H1 (cell line): ENCODE measurements at regions not wholly inside any gene's neighbourhood (a gene's known extent, or its start where the extent isn't known, plus 50 kb on each side); places are given as distances from the start of the nearest gene placed in this dataset.

Experiments used
- CTCF ChIA-PET: fragments of 300-600 bp; sonication (Branson Sonifier 250); formaldehyde crosslinking; loops from one replicate; lab custom pipeline; 2021; ENCODE audit not compliant: partially characterized antibody; lab: Charles Lee
- POLR2A ChIA-PET: fragments of 300-600 bp; sonication (Branson Sonifier 250); formaldehyde crosslinking; loops from one replicate; lab custom pipeline; 2021; ENCODE audit warnings: inconsistent platforms; ENCODE audit not compliant: partially characterized antibody; lab: Charles Lee
- DNase-seq, 2 experiments: peaks; one replicate each; pipeline versions ENCODE4 v3.0.0 to v3.0.0-alpha.2; 2010 to 2022; ENCODE audit warnings: low spot score in 2 of 2, low read depth in 1 of 2, mixed read lengths in 1 of 2
- FAIRE-seq: peaks from 2 replicates; lab custom pipeline; 2011; peaks lifted over from hg19 to GRCh38; lab: Jason Lieb, UNC
- H2AFZ ChIP-seq: 2 replicates; pipeline ENCODE4 v1.8.1; 2012; ENCODE audit warnings: low read length, inconsistent platforms
- H2AK5ac ChIP-seq: 2 replicates; pipeline ENCODE4 v1.6.1; 2013; ENCODE audit warnings: low read depth, low read length
- H2BK120ac ChIP-seq: replicated peaks from 2 replicates; pipeline ENCODE3; 2013; ENCODE audit warnings: low read depth, low read length, inconsistent platforms
- H2BK12ac ChIP-seq: 2 replicates; pipeline ENCODE4 v1.6.1; 2013; ENCODE audit warnings: low read depth, low read length
- H2BK15ac ChIP-seq: 2 replicates; pipeline ENCODE4 v1.6.1; 2013; ENCODE audit warnings: low read length
- H2BK20ac ChIP-seq: 2 replicates; pipeline ENCODE4 v1.6.1; 2013; ENCODE audit warnings: low read length
- H2BK5ac ChIP-seq: 2 replicates; pipeline ENCODE4 v1.6.1; 2013; ENCODE audit warnings: low read depth, low read length
- H3K14ac ChIP-seq: 2 replicates; pipeline ENCODE4 v1.6.1; 2013; ENCODE audit warnings: inconsistent platforms; ENCODE audit not compliant: insufficient read length
- H3K18ac ChIP-seq: 2 replicates; pipeline ENCODE4 v1.6.1; 2013; ENCODE audit warnings: low read length; ENCODE audit errors: extremely low read depth
- H3K23ac ChIP-seq: 2 replicates; pipeline ENCODE4 v1.6.1; 2013; ENCODE audit warnings: inconsistent platforms; ENCODE audit not compliant: insufficient read length
- H3K23me2 ChIP-seq: 2 replicates; pipeline ENCODE4 v1.6.1; 2013; ENCODE audit warnings: low read depth, low read length
- H3K27ac ChIP-seq: 2 replicates; pipeline ENCODE4 v1.6.1; 2011; ENCODE audit warnings: low read depth, low read length, inconsistent platforms
- H3K27me3 ChIP-seq, 4 experiments: replicated peaks in 1 of 4; 1 replicate in 1 of 4; 2 replicates in 3 of 4; pipeline versions ENCODE4 v1.6.1 to v1.8.1; 2011 to 2013; ENCODE audit warnings: low read length in 3 of 4, mild to moderate bottlenecking in 3 of 4, inconsistent platforms in 2 of 4, mixed read lengths in 2 of 4, moderate library complexity in 1 of 4; ENCODE audit not compliant: control insufficient read depth in 3 of 4, insufficient read depth in 3 of 4; ENCODE audit errors: extremely low read depth in 1 of 4
- H3K36me3 ChIP-seq, 4 experiments: 2 replicates each; pipeline versions ENCODE4 v1.6.1 to v1.8.1; 2011 to 2013; ENCODE audit warnings: mild to moderate bottlenecking in 4 of 4, low read length in 3 of 4, moderate library complexity in 2 of 4, control low read depth in 1 of 4, inconsistent platforms in 1 of 4; ENCODE audit not compliant: insufficient read depth in 4 of 4, control insufficient read depth in 2 of 4
- H3K4ac ChIP-seq: replicated peaks from 2 replicates; pipeline ENCODE3; 2013; ENCODE audit warnings: low read length, low read depth, mixed read lengths, inconsistent platforms; ENCODE audit not compliant: insufficient read length
- H3K4me1 ChIP-seq, 4 experiments: replicated peaks in 1 of 4; 1 replicate in 1 of 4; 2 replicates in 3 of 4; pipeline versions ENCODE4 v1.6.1 to v1.8.1; 2011 to 2013; ENCODE audit warnings: low read length in 3 of 4, inconsistent platforms in 2 of 4, mixed read lengths in 1 of 4; ENCODE audit not compliant: insufficient read depth in 4 of 4, control insufficient read depth in 3 of 4
- H3K4me2 ChIP-seq, 2 experiments: 2 replicates each; pipeline versions ENCODE4 v1.6.1 to v1.8.1; 2011 to 2013; ENCODE audit warnings: low read depth in 2 of 2, low read length in 2 of 2, control low read depth in 1 of 2, inconsistent platforms in 1 of 2, mild to moderate bottlenecking in 1 of 2; ENCODE audit not compliant: insufficient read depth in 1 of 2
- H3K4me3 ChIP-seq, 4 experiments: fragments of 200-600, 300-600 bp in 1 of 4; sonication (generic), shearing (Covaris generic), sonication (Bioruptor Twin) in 1 of 4; 2 replicates each; pipeline versions ENCODE4 v1.5.1 to v1.8.1; 2011 to 2016; ENCODE audit warnings: low read length in 4 of 4, low read depth in 3 of 4, control low read depth in 2 of 4, inconsistent platforms in 2 of 4, mild to moderate bottlenecking in 2 of 4, mixed read lengths in 1 of 4, moderate library complexity in 1 of 4; ENCODE audit not compliant: insufficient read depth in 2 of 4; ENCODE audit errors: extremely low read depth in 1 of 4
- H3K56ac ChIP-seq: replicated peaks from 2 replicates; pipeline ENCODE3; 2013; ENCODE audit warnings: low read depth, mild to moderate bottlenecking, mixed read lengths, low read length, inconsistent platforms; ENCODE audit not compliant: insufficient read length
- H3K79me1 ChIP-seq: 2 replicates; pipeline ENCODE4 v1.6.1; 2013; ENCODE audit warnings: low read depth, low read length, control low read depth
- H3K79me2 ChIP-seq, 2 experiments: 2 replicates each; pipeline versions ENCODE4 v1.6.1 to v1.8.1; 2012 to 2013; ENCODE audit warnings: low read length in 2 of 2, mild to moderate bottlenecking in 2 of 2, inconsistent platforms in 1 of 2; ENCODE audit not compliant: insufficient read depth in 2 of 2, control insufficient read depth in 1 of 2
- H3K9ac ChIP-seq, 4 experiments: replicated peaks in 1 of 4; 1 replicate in 1 of 4; 2 replicates in 3 of 4; pipeline versions ENCODE4 v1.6.1 to v1.8.1; 2011 to 2013; ENCODE audit warnings: low read depth in 3 of 4, low read length in 3 of 4, control low read depth in 2 of 4, mild to moderate bottlenecking in 2 of 4, moderate library complexity in 2 of 4, inconsistent platforms in 1 of 4; ENCODE audit errors: extremely low read depth in 1 of 4
- H3K9me3 ChIP-seq, 2 experiments: 2 replicates each; pipeline versions ENCODE4 v1.6.1 to v1.8.1; 2012 to 2013; ENCODE audit warnings: mild to moderate bottlenecking in 2 of 2, moderate library complexity in 2 of 2, control low read depth in 1 of 2, inconsistent platforms in 1 of 2, low read depth in 1 of 2, low read length in 1 of 2, mixed read lengths in 1 of 2; ENCODE audit not compliant: insufficient read depth in 2 of 2
- H4K20me1 ChIP-seq, 2 experiments: replicated peaks in 1 of 2; 2 replicates each; pipeline versions ENCODE3 to v1.8.1; 2011 to 2013; ENCODE audit warnings: inconsistent platforms in 2 of 2, low read length in 2 of 2, mild to moderate bottlenecking in 1 of 2; ENCODE audit not compliant: insufficient read depth in 2 of 2, control insufficient read depth in 1 of 2
- H4K5ac ChIP-seq: 2 replicates; pipeline ENCODE4 v1.6.1; 2013; ENCODE audit warnings: low read length, low read depth, mixed read lengths, inconsistent platforms; ENCODE audit not compliant: insufficient read length
- H4K8ac ChIP-seq: 2 replicates; pipeline ENCODE4 v1.8.0; 2013; ENCODE audit warnings: mild to moderate bottlenecking, moderate library complexity, low read length, inconsistent platforms; ENCODE audit not compliant: insufficient read depth; ENCODE audit errors: extremely low read depth
- H4K91ac ChIP-seq: replicated peaks from 2 replicates; pipeline ENCODE3; 2013; ENCODE audit warnings: low read length, mixed read lengths, inconsistent platforms; ENCODE audit not compliant: insufficient read length
- BCL11A ChIP-seq, 2 experiments: IDR thresholded peaks; one replicate each; pipeline ENCODE4 v1.6.1; 2011; ENCODE audit warnings: low read depth in 2 of 2, low read length in 2 of 2, mild to moderate bottlenecking in 2 of 2
- CEBPB ChIP-seq: IDR thresholded peaks from 2 replicates; pipeline ENCODE4 v1.6.1; 2012; ENCODE audit warnings: low read depth, low read length
- FOSL1 ChIP-seq: IDR thresholded peaks from 2 replicates; pipeline ENCODE4 v1.6.1; 2011; ENCODE audit warnings: mild to moderate bottlenecking, low read depth, low read length, moderate library complexity; ENCODE audit not compliant: insufficient read depth
- POU5F1 ChIP-seq: IDR thresholded peaks from 2 replicates; pipeline ENCODE4 v1.6.1; 2011; ENCODE audit warnings: low read depth, mild to moderate bottlenecking, low read length, moderate library complexity
- SIRT6 ChIP-seq: IDR thresholded peaks from one replicate; pipeline ENCODE4 v1.7.1; 2012; ENCODE audit warnings: low read length, inconsistent platforms
- SP1 ChIP-seq: IDR thresholded peaks from 2 replicates; pipeline ENCODE4 v1.6.1; 2011; ENCODE audit warnings: low read depth, low read length
- ZNF274 ChIP-seq: IDR thresholded peaks from 2 replicates; pipeline ENCODE4 v1.7.0; 2012; ENCODE audit warnings: low read length, borderline replicate concordance; ENCODE audit errors: extremely low read depth
- WGBS, 2 experiments: shearing (Covaris generic) in 1 of 2; methylation state at CpG; one replicate each; pipeline versions ENCODE4 v1.1.6 to v1.1.7; 2013 to 2015; ENCODE audit warnings: low lambda C conversion rate in 2 of 2, mixed read lengths in 2 of 2, inconsistent platforms in 1 of 2, low coverage in 1 of 2, missing lambda C conversion rate in 1 of 2; ENCODE audit not compliant: insufficient replicate concordance in 2 of 2, insufficient coverage in 1 of 2, insufficient read length in 1 of 2; ENCODE audit errors: extremely low coverage in 1 of 2, missing lambda C conversion rate in 1 of 2; 5-methylcytosine and 5-hydroxymethylcytosine counted together
- TF ChIP-seq, protein P1 (sequence below): IDR thresholded peaks from 2 replicates; pipeline ENCODE4 v1.6.1; 2012; ENCODE audit warnings: inconsistent platforms

DNA sequence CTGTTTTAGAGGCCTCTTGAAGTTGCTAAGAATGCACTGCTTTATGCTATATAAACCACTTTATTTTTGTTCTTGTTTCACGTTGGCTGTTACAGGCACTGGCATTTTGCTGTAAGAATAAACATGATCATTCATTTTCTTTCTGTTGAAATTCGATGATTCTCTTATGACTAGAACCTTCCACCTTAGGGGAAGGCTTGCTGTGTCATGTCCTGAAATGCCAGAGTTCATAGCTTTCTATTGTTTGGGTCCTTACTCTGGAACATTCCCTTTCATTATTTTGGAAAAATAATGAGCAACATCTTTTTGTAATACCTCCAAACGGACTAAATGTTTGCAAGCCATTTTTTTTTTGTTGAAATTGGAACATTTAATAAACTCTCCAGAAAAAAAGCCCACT lies 495.1 kb upstream of the POT1 start:
- no peaks in the 10 kb centered on the region for H3K79me2 ChIP-seq
- H3K27me3 ChIP-seq, result no peaks in the 10 kb centered on the region
- no peaks in the 10 kb centered on the region for H4K20me1 ChIP-seq
- no peak overlapping the region for H3K18ac ChIP-seq
- H3K4me3 ChIP-seq, result no peak overlapping the region
- FAIRE-seq, result no peak
- CTCF ChIA-PET, result interaction anchor here (0.6 kb wide), 2 partner anchors 72 to 702 kb away, joined by 3 to 4 read pairs; no protein-coding TSS in a partner anchor
- H4K91ac ChIP-seq, result no peak overlapping the region
- no peak overlapping the region for H4K5ac ChIP-seq
- no peak overlapping the region for H4K8ac ChIP-seq
- H2BK15ac ChIP-seq, result no peak overlapping the region
- H3K23ac ChIP-seq, result no peak overlapping the region
- POLR2A ChIA-PET, result no interaction called here
- no peaks in the 10 kb centered on the region for H3K36me3 ChIP-seq
- DNase-seq, result no peak
- H2BK12ac ChIP-seq, result no peak overlapping the region
- no peak overlapping the region for H3K9ac ChIP-seq
- 0 out of 2 replicates have a peak overlapping the region, but pooled peaks have one; percentile 6 for H2AFZ ChIP-seq
- no peak overlapping the region for H2BK5ac ChIP-seq
- no peak overlapping the region for H3K4ac ChIP-seq
- no peaks in the 10 kb centered on the region for H3K4me1 ChIP-seq
- H3K27ac ChIP-seq, result no peak overlapping the region
- H2AK5ac ChIP-seq, result no peak overlapping the region
- H3K14ac ChIP-seq, result no peak overlapping the region
- H3K56ac ChIP-seq, result no peak overlapping the region
- H3K4me2 ChIP-seq, result no peak overlapping the region
- H2BK120ac ChIP-seq, result no peak overlapping the region
- H3K23me2 ChIP-seq, result no peaks in the 10 kb centered on the region
- no peaks in the 10 kb centered on the region for H3K9me3 ChIP-seq
- H3K79me1 ChIP-seq, result no peaks in the 10 kb centered on the region
- H2BK20ac ChIP-seq, result no peak overlapping the region
- WGBS, 2 experiments, result 91% methylated on average over 3 of the region's 3 CpGs; no CpG with 5 or more reads in 1 of the 2 experiments
- TF ChIP-seq FOSL1 (no peak), CEBPB (no peak), POU5F1 (no peak), ZNF274 (no peak), SIRT6 (no peak), BCL11A (IDR thresholded peaks at IDR 0.05; ENCODE audit: low read depth in 2 of 2, low read length in 2 of 2) (no peak), SP1 (no peak)
- TF ChIP-seq, protein P1, sequence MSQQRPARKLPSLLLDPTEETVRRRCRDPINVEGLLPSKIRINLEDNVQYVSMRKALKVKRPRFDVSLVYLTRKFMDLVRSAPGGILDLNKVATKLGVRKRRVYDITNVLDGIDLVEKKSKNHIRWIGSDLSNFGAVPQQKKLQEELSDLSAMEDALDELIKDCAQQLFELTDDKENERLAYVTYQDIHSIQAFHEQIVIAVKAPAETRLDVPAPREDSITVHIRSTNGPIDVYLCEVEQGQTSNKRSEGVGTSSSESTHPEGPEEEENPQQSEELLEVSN, result no peak
